ENCODE measurements at regions not wholly inside any gene's neighbourhood (a gene's known extent, or its start where the extent isn't known, plus 50 kb on each side); places are given as distances from the start of the nearest gene placed in this dataset.
"Not testable (repeated sequence)": the region's sequence is repeated elsewhere in the genome, so short reads cannot be mapped to it uniquely, and the experiment has no call there.

- no peaks in the 10 kb centered on the region for H3K4me1 ChIP-seq (ENCODE audit: insufficient read depth, insufficient read length)
- no peaks in the 10 kb centered on the region for H3K9me3 ChIP-seq (ENCODE audit: insufficient read depth, low read length)
- no peaks in the 10 kb centered on the region for H3K27me3 ChIP-seq (ENCODE audit: insufficient read depth, insufficient read length)
- no peaks in the 10 kb centered on the region for H3K36me3 ChIP-seq (ENCODE audit: insufficient read depth, insufficient read length, low read length)
- no peak for DNase-seq (ENCODE audit: low read depth, low spot score)
- no peak overlapping the region for H3K4me3 ChIP-seq (ENCODE audit: insufficient read length, low read depth)
- TF ChIP-seq SUZ12 (IDR thresholded peaks at IDR 0.05; ENCODE audit: extremely low read depth, insufficient read depth, insufficient read length) (no peak), ZNF274 (IDR thresholded peaks at IDR 0.05; ENCODE audit: low read depth, low read length) (no peak), YY1 (IDR thresholded peaks at IDR 0.05; ENCODE audit: insufficient read depth, insufficient read length) (no peak)
- no peak overlapping the region for H3K9ac ChIP-seq (ENCODE audit: insufficient read length, low read depth)
Measured at GRCh38 chrX:33989936-33990335, 142.2 kb downstream of the FAM47A start.

- no peaks in the 10 kb centered on the region for H3K4me1 ChIP-seq (ENCODE audit: insufficient read depth, insufficient read length)
- no peak overlapping the region for H3K9ac ChIP-seq (ENCODE audit: insufficient read length, low read depth)
- no peaks in the 10 kb centered on the region for H3K36me3 ChIP-seq (ENCODE audit: insufficient read depth, insufficient read length, low read length)
- no peak overlapping the region for H3K4me3 ChIP-seq (ENCODE audit: insufficient read length, low read depth)
- TF ChIP-seq YY1 (IDR thresholded peaks at IDR 0.05; ENCODE audit: insufficient read depth, insufficient read length) = no peak
- TF ChIP-seq ZNF274 (IDR thresholded peaks at IDR 0.05; ENCODE audit: low read depth, low read length) = no peak
- no peak for TF ChIP-seq SUZ12 (IDR thresholded peaks at IDR 0.05; ENCODE audit: extremely low read depth, insufficient read depth, insufficient read length)
- DNase-seq (ENCODE audit: low read depth, low spot score) = no peak
- H3K27me3 ChIP-seq (ENCODE audit: insufficient read depth, insufficient read length) = no peaks in the 10 kb centered on the region
- no peaks in the 10 kb centered on the region for H3K9me3 ChIP-seq (ENCODE audit: insufficient read depth, low read length)
Measured at GRCh38 chrX:33987458-33987857, 144.7 kb downstream of the FAM47A start.

DNA sequence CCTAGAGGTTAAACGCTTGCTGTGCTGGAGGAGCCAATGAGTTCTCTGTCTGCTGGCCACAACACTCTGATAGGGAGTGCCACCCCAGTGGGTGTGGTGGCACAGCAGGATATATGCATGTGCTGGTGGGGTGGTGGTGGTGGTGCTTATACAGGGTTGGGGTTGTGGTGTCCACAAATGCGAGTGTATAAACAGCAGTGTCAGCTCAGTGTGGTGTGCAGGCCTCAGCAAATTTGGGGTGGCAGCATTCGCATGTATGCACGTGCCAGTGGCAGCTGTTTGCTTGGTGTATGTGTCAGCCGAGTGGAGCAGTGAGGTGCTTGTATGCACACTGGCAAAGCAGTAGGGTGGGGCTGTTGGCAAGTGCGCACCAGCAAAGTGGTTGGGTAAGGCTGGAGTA is 157.4 kb downstream of the FAM47A start:
- no peak overlapping the region for H3K4me3 ChIP-seq (ENCODE audit: insufficient read length, low read depth)

DNA sequence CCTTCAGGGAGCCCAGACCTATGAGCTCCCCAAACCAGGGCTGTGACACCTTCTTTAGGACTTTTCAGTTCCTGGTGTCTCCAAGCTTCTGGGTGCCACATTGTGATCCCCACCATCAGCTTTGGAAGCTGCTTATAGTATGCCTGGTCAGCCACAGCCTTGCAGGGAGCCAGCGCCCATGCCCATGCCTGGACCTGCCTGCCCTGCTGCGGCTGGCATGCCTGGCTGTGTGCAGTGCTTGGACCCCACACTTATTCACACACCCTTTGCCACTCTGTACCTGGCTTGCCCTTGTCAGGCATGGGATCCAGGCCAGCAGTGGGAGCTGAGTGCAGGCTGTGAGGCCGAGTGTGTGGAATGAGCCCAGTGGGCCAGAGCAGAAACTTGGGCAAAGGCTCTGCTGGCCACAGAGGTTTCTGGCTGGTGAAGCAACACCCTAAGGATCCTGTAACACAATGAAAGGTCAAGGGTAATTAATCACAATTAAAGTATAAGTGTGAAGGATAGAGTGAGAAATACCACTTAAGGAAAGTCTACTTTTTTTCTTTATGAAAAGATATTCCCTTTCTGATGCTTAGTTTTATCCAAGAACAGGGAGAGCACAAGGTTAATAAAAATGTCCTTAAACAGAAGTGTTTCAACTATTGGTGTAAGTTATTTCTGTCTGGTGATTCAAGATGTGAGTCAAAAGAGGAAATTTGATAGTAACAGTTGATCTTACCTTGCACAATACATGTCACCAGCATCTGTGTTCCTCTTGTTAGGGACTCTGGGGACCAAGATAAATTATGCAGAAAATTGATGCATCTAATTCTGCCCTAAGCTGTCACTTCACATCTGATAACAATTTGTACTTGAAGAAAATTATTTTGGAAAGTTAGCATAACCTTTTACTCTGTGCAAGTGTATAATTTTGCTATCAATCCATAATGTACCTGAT is 161.8 kb downstream of the FAM47A start:
- no peak overlapping the region for H3K9ac ChIP-seq (ENCODE audit: insufficient read length, low read depth)
- no peak overlapping the region for H3K4me3 ChIP-seq (ENCODE audit: insufficient read length, low read depth)
- no peaks in the 10 kb centered on the region for H3K27me3 ChIP-seq (ENCODE audit: insufficient read depth, insufficient read length)

More for the DNA sequence above, 157.4 kb downstream of the FAM47A start:
- H3K27me3 ChIP-seq (ENCODE audit: insufficient read depth, insufficient read length) = no peaks in the 10 kb centered on the region
- H3K4me1 ChIP-seq (ENCODE audit: insufficient read depth, insufficient read length) = no peaks in the 10 kb centered on the region
- no peak for TF ChIP-seq ZNF274 (IDR thresholded peaks at IDR 0.05; ENCODE audit: low read depth, low read length)
- no peak for DNase-seq (ENCODE audit: low read depth, low spot score)
- peaks cover 16% of the 10 kb centered on the region for H3K9me3 ChIP-seq (ENCODE audit: insufficient read depth, low read length)
- H3K9ac ChIP-seq (ENCODE audit: insufficient read length, low read depth) = no peak overlapping the region
- no peaks in the 10 kb centered on the region for H3K36me3 ChIP-seq (ENCODE audit: insufficient read depth, insufficient read length, low read length)

GRCh38 chrX:33969105-33969504 is 163.0 kb downstream of the FAM47A start:
- no peaks in the 10 kb centered on the region for H3K4me1 ChIP-seq (ENCODE audit: insufficient read depth, insufficient read length)
- no peak overlapping the region for H3K9ac ChIP-seq (ENCODE audit: insufficient read length, low read depth)
- H3K27me3 ChIP-seq (ENCODE audit: insufficient read depth, insufficient read length) = no peaks in the 10 kb centered on the region
- TF ChIP-seq YY1 (IDR thresholded peaks at IDR 0.05; ENCODE audit: insufficient read depth, insufficient read length) = no peak
- H3K4me3 ChIP-seq (ENCODE audit: insufficient read length, low read depth) = no peak overlapping the region
- no peaks in the 10 kb centered on the region for H3K36me3 ChIP-seq (ENCODE audit: insufficient read depth, insufficient read length, low read length)
- H3K9me3 ChIP-seq (ENCODE audit: insufficient read depth, low read length) = no peaks in the 10 kb centered on the region; the same call in 1 of the 2 replicates
- no peak for DNase-seq (ENCODE audit: low read depth, low spot score)

More for the DNA sequence above, 161.8 kb downstream of the FAM47A start:
- no peak for TF ChIP-seq SUZ12 (IDR thresholded peaks at IDR 0.05; ENCODE audit: extremely low read depth, insufficient read depth, insufficient read length)
- TF ChIP-seq YY1 (IDR thresholded peaks at IDR 0.05; ENCODE audit: insufficient read depth, insufficient read length) = no peak
- TF ChIP-seq ZNF274 (IDR thresholded peaks at IDR 0.05; ENCODE audit: low read depth, low read length) = no peak
- Histone ChIP-seq H3K36me3 (ENCODE audit: insufficient read depth, insufficient read length, low read length) (no peaks in the 10 kb centered on the region), H3K4me1 (ENCODE audit: insufficient read depth, insufficient read length) (no peaks in the 10 kb centered on the region), H3K9me3 (ENCODE audit: insufficient read depth, low read length) (peaks cover 5% of the 10 kb centered on the region; the same call in 1 of the 2 replicates)
- no peak for DNase-seq (ENCODE audit: low read depth, low spot score)

DNA sequence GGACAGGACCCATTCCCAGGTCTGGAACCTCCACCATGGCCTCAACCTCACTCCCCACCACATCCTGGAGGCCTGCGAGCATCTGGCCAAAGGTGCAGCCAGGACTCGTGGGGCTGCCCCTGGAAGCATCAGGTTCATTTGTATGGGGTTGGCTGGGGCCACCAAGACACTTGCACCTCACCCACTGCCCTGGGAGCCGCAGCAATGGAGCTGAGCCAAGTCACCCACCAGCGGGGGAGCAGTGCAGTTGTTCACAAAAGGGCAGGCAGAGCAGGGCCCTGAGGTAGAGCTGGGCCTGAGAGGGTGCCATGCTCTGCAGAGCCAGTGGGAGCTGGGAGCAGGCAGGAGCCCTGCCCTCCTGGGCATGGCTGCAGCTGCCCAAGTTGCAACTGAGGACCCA is 163.5 kb downstream of the FAM47A start:
- H3K4me3 ChIP-seq (ENCODE audit: insufficient read length, low read depth) = no peak overlapping the region

GRCh38 chrX:33949300-33949699 is 182.8 kb downstream of the FAM47A start:
- no peaks in the 10 kb centered on the region for H3K36me3 ChIP-seq (ENCODE audit: insufficient read depth, insufficient read length, low read length)
- H3K9me3 ChIP-seq (ENCODE audit: insufficient read depth, low read length) = peaks cover 12% of the 10 kb centered on the region; the same call in 1 of the 2 replicates
- no peak overlapping the region for H3K9ac ChIP-seq (ENCODE audit: insufficient read length, low read depth)
- H3K27me3 ChIP-seq (ENCODE audit: insufficient read depth, insufficient read length) = no peaks in the 10 kb centered on the region
- DNase-seq (ENCODE audit: low read depth, low spot score) = no peak
- no peaks in the 10 kb centered on the region for H3K4me1 ChIP-seq (ENCODE audit: insufficient read depth, insufficient read length)
- TF ChIP-seq YY1 (IDR thresholded peaks at IDR 0.05; ENCODE audit: insufficient read depth, insufficient read length) = no peak
- TF ChIP-seq SUZ12 (IDR thresholded peaks at IDR 0.05; ENCODE audit: extremely low read depth, insufficient read depth, insufficient read length) = no peak
- TF ChIP-seq ZNF274 (IDR thresholded peaks at IDR 0.05; ENCODE audit: low read depth, low read length) = no peak
- H3K4me3 ChIP-seq (ENCODE audit: insufficient read length, low read depth) = no peak overlapping the region

More for the DNA sequence above, 163.5 kb downstream of the FAM47A start:
- DNase-seq (ENCODE audit: low read depth, low spot score) = no peak
- no peaks in the 10 kb centered on the region for H3K36me3 ChIP-seq (ENCODE audit: insufficient read depth, insufficient read length, low read length)
- H3K4me1 ChIP-seq (ENCODE audit: insufficient read depth, insufficient read length) = no peaks in the 10 kb centered on the region
- no peaks in the 10 kb centered on the region; the same call in 1 of the 2 replicates for H3K9me3 ChIP-seq (ENCODE audit: insufficient read depth, low read length)
- TF ChIP-seq SUZ12 (IDR thresholded peaks at IDR 0.05; ENCODE audit: extremely low read depth, insufficient read depth, insufficient read length) = no peak
- no peak for TF ChIP-seq YY1 (IDR thresholded peaks at IDR 0.05; ENCODE audit: insufficient read depth, insufficient read length)
- TF ChIP-seq ZNF274 (IDR thresholded peaks at IDR 0.05; ENCODE audit: low read depth, low read length) = no peak
- H3K9ac ChIP-seq (ENCODE audit: insufficient read length, low read depth) = no peak overlapping the region
- no peaks in the 10 kb centered on the region for H3K27me3 ChIP-seq (ENCODE audit: insufficient read depth, insufficient read length)

- not testable (repeated sequence) for H3K9ac ChIP-seq (ENCODE audit: insufficient read length, low read depth); H3K9me3 ChIP-seq (ENCODE audit: insufficient read depth, low read length); H3K4me3 ChIP-seq (ENCODE audit: insufficient read length, low read depth); H3K27me3 ChIP-seq (ENCODE audit: insufficient read depth, insufficient read length); H3K4me1 ChIP-seq (ENCODE audit: insufficient read depth, insufficient read length); H3K36me3 ChIP-seq (ENCODE audit: insufficient read depth, insufficient read length, low read length); DNase-seq (ENCODE audit: low read depth, low spot score)
Measured at GRCh38 chrX:33926249-33926648, 205.9 kb downstream of the FAM47A start.
